ENCODE measurements at regions not wholly inside any gene's neighbourhood (a gene's known extent, or its start where the extent isn't known, plus 50 kb on each side); places are given as distances from the start of the nearest gene placed in this dataset.

DNA sequence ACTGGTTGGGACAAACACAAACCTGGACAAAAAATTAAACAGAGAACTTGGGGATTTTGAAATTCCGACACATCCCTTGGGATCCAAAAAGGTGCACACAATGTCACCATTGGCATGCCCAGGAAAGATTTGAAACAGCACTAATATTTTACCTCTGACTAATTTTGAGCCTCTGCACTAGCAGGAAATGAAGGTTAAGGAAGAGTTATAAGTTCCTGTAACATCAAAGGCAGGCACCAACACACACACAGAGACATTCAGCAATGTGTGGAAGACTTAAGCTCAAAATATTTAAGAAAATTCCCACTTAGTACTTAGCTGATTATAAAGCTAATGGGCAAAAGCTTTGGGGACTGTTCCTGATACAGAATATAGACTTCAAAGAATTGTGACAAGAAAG, 247.0 kb downstream of the CDH9 start (continued):
- TF ChIP-seq, protein P1, sequence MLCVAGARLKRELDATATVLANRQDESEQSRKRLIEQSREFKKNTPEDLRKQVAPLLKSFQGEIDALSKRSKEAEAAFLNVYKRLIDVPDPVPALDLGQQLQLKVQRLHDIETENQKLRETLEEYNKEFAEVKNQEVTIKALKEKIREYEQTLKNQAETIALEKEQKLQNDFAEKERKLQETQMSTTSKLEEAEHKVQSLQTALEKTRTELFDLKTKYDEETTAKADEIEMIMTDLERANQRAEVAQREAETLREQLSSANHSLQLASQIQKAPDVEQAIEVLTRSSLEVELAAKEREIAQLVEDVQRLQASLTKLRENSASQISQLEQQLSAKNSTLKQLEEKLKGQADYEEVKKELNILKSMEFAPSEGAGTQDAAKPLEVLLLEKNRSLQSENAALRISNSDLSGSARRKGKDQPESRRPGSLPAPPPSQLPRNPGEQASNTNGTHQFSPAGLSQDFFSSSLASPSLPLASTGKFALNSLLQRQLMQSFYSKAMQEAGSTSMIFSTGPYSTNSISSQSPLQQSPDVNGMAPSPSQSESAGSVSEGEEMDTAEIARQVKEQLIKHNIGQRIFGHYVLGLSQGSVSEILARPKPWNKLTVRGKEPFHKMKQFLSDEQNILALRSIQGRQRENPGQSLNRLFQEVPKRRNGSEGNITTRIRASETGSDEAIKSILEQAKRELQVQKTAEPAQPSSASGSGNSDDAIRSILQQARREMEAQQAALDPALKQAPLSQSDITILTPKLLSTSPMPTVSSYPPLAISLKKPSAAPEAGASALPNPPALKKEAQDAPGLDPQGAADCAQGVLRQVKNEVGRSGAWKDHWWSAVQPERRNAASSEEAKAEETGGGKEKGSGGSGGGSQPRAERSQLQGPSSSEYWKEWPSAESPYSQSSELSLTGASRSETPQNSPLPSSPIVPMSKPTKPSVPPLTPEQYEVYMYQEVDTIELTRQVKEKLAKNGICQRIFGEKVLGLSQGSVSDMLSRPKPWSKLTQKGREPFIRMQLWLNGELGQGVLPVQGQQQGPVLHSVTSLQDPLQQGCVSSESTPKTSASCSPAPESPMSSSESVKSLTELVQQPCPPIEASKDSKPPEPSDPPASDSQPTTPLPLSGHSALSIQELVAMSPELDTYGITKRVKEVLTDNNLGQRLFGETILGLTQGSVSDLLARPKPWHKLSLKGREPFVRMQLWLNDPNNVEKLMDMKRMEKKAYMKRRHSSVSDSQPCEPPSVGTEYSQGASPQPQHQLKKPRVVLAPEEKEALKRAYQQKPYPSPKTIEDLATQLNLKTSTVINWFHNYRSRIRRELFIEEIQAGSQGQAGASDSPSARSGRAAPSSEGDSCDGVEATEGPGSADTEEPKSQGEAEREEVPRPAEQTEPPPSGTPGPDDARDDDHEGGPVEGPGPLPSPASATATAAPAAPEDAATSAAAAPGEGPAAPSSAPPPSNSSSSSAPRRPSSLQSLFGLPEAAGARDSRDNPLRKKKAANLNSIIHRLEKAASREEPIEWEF (IDR thresholded peaks at IDR 0.05; ENCODE audit: insufficient replicate concordance, low read depth, low read length), result no peak
- TF ChIP-seq NBN (IDR thresholded peaks at IDR 0.05), result no peak
- TF ChIP-seq NFYB (IDR thresholded peaks at IDR 0.05; ENCODE audit: insufficient read depth, low read depth, low read length), result no peak
- TF ChIP-seq JUND (IDR thresholded peaks at IDR 0.05; ENCODE audit: low read depth, low read length), result no peak
- TF ChIP-seq, protein P2, sequence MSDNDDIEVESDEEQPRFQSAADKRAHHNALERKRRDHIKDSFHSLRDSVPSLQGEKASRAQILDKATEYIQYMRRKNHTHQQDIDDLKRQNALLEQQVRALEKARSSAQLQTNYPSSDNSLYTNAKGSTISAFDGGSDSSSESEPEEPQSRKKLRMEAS (IDR thresholded peaks at IDR 0.05; ENCODE audit: low read depth, low read length), result no peak
- TF ChIP-seq RUNX3 (IDR thresholded peaks at IDR 0.05; ENCODE audit: low read length), result no peak
- no peak for TF ChIP-seq SPI1 (IDR thresholded peaks at IDR 0.05; ENCODE audit: borderline replicate concordance, insufficient read depth, low read depth, low read length)
- TF ChIP-seq, protein P3, sequence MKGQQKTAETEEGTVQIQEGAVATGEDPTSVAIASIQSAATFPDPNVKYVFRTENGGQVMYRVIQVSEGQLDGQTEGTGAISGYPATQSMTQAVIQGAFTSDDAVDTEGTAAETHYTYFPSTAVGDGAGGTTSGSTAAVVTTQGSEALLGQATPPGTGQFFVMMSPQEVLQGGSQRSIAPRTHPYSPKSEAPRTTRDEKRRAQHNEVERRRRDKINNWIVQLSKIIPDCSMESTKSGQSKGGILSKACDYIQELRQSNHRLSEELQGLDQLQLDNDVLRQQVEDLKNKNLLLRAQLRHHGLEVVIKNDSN (IDR thresholded peaks at IDR 0.05; ENCODE audit: borderline replicate concordance, extremely low read length, insufficient read depth, low read depth, low read length), result no peak
